Smooth muscle cell (in vitro differentiated cells): ENCODE measurements at regions not wholly inside any gene's neighbourhood (a gene's known extent, or its start where the extent isn't known, plus 50 kb on each side); places are given as distances from the start of the nearest gene placed in this dataset.

Experiments used
- DNase-seq: peaks from one replicate; lab custom pipeline; 2025; ENCODE audit not compliant: unreplicated experiment; lab: John Stamatoyannopoulos, UW
- H2AFZ ChIP-seq: fragments of 200-600 bp; sonication (generic); 2 replicates; pipeline ENCODE4 v1.6.0; 2016; ENCODE audit warnings: antibody characterized with exemption, low read depth, mild to moderate bottlenecking
- H3F3A ChIP-seq: fragments of 200-600 bp; sonication (generic); 2 replicates; pipeline ENCODE4 v1.6.0; 2017; ENCODE audit warnings: antibody characterized with exemption, low read depth
- H3K27ac ChIP-seq: fragments of 200-600 bp; sonication (generic); 2 replicates; pipeline ENCODE4 v1.5.1; 2016; ENCODE audit warnings: low read depth, mild to moderate bottlenecking
- H3K27me3 ChIP-seq: fragments of 200-600 bp; sonication (generic); 2 replicates; pipeline ENCODE4 v1.6.1; 2016; ENCODE audit warnings: low read depth, mild to moderate bottlenecking
- H3K36me3 ChIP-seq: fragments of 200-600 bp; sonication (generic); 2 replicates; pipeline ENCODE4 v1.5.1; 2016; ENCODE audit warnings: low read depth
- H3K4me1 ChIP-seq: fragments of 200-600 bp; sonication (generic); 2 replicates; pipeline ENCODE4 v1.5.1; 2016; ENCODE audit warnings: low read depth
- H3K4me2 ChIP-seq: fragments of 200-600 bp; sonication (generic); 2 replicates; pipeline ENCODE4 v1.6.0; 2016; ENCODE audit warnings: mild to moderate bottlenecking
- H3K4me3 ChIP-seq: fragments of 200-600 bp; sonication (generic); 2 replicates; pipeline ENCODE4 v1.5.1; 2016; ENCODE audit warnings: mild to moderate bottlenecking
- H3K79me2 ChIP-seq: fragments of 200-600 bp; sonication (generic); 2 replicates; pipeline ENCODE4 v1.6.0; 2016; ENCODE audit warnings: low read depth, mild to moderate bottlenecking
- H3K9ac ChIP-seq: fragments of 200-600 bp; sonication (generic); 2 replicates; pipeline ENCODE4 v1.6.0; 2016; ENCODE audit warnings: low read depth
- H3K9me3 ChIP-seq: fragments of 200-600 bp; sonication (generic); replicated peaks from 2 replicates; pipeline ENCODE4 v1.5.1; 2016; ENCODE audit warnings: low read depth
- H4K20me1 ChIP-seq: fragments of 200-600 bp; sonication (generic); 2 replicates; pipeline ENCODE4 v1.6.0; 2016; ENCODE audit warnings: low read depth
- WGBS: methylation state at CpG from one replicate; pipeline ENCODE4 v1.1.7; 2016; ENCODE audit warnings: low lambda C conversion rate; 5-methylcytosine and 5-hydroxymethylcytosine counted together
- TF ChIP-seq, protein P1 (sequence below): fragments of 200-600 bp; sonication (generic); IDR thresholded peaks from 2 replicates; pipeline ENCODE4 v1.5.1; 2017; ENCODE audit warnings: borderline replicate concordance, mild to moderate bottlenecking, antibody characterized with exemption; ENCODE audit not compliant: insufficient read depth, poor library complexity, severe bottlenecking

DNA sequence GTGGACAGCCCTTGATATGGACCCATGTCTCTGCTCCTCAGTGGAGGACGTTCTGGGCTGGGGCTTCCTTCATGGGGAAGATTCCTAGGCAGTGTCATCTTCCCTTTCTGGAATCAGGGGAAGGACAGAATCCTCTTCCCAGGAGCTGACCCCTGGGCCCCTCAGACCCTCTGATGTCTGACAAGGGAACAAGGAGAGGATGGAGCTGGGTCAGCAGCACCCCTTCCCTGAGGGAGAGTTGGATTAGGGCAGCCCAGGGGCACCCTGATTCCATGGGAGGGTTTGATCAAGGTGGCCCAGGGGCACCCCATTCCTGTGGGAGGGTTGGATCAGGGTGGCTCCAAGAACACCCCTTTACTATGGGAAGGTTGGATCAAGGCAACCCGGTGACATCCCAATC, 86.5 kb downstream of the ACKR3 start:
- DNase-seq, result no peak

DNA sequence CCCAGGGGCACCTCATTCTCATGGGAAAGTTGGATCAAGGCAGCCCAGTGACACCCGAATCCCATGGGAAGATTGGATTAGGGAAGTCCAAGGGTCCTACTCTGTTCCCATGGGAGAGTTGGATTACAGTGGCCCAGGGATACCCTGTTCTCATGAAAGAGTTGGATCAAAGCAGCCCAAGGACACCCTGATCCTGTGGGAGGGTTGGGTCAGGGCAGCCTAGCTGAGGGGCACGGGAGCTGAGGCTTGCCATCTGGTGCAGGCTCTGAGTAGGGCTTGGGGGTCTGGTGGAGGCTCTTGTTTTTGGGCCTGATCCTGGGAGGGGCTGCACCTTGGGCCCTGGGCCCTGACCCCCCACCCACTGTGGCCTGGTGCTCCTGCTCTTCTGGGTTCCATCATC, 87.1 kb downstream of the ACKR3 start:
- TF ChIP-seq, protein P1, sequence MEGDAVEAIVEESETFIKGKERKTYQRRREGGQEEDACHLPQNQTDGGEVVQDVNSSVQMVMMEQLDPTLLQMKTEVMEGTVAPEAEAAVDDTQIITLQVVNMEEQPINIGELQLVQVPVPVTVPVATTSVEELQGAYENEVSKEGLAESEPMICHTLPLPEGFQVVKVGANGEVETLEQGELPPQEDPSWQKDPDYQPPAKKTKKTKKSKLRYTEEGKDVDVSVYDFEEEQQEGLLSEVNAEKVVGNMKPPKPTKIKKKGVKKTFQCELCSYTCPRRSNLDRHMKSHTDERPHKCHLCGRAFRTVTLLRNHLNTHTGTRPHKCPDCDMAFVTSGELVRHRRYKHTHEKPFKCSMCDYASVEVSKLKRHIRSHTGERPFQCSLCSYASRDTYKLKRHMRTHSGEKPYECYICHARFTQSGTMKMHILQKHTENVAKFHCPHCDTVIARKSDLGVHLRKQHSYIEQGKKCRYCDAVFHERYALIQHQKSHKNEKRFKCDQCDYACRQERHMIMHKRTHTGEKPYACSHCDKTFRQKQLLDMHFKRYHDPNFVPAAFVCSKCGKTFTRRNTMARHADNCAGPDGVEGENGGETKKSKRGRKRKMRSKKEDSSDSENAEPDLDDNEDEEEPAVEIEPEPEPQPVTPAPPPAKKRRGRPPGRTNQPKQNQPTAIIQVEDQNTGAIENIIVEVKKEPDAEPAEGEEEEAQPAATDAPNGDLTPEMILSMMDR, result no peak
- no peak overlapping the region for H3K4me2 ChIP-seq
- no peak for DNase-seq
- no peak overlapping the region for H2AFZ ChIP-seq
- H3K9ac ChIP-seq, result no peak overlapping the region
- no peaks in the 10 kb centered on the region for H3K27me3 ChIP-seq
- no peak overlapping the region for H3K27ac ChIP-seq
- WGBS, result 98% methylated on average over 2 of the region's 2 CpGs
- peaks cover 20% of the 10 kb centered on the region for H3K4me1 ChIP-seq
- no peaks in the 10 kb centered on the region for H3K9me3 ChIP-seq
- no peaks in the 10 kb centered on the region for H3K36me3 ChIP-seq
- peaks cover 8% of the 10 kb centered on the region for H3F3A ChIP-seq
- H3K79me2 ChIP-seq, result no peaks in the 10 kb centered on the region
- no peak overlapping the region for H3K4me3 ChIP-seq
- no peaks in the 10 kb centered on the region for H4K20me1 ChIP-seq

More for the DNA sequence above, 86.5 kb downstream of the ACKR3 start:
- WGBS, result 97% methylated on average over 2 of the region's 2 CpGs
- H2AFZ ChIP-seq, result no peak overlapping the region
- TF ChIP-seq, protein P1, result no peak
- H3K9ac ChIP-seq, result no peak overlapping the region
- H3K4me1 ChIP-seq, result peaks cover 15% of the 10 kb centered on the region
- no peaks in the 10 kb centered on the region for H3K9me3 ChIP-seq
- H3F3A ChIP-seq, result peaks cover 8% of the 10 kb centered on the region
- H3K79me2 ChIP-seq, result no peaks in the 10 kb centered on the region
- H3K36me3 ChIP-seq, result no peaks in the 10 kb centered on the region
- no peak overlapping the region for H3K4me3 ChIP-seq
- no peaks in the 10 kb centered on the region for H3K27me3 ChIP-seq
- no peak overlapping the region for H3K4me2 ChIP-seq
- H4K20me1 ChIP-seq, result no peaks in the 10 kb centered on the region
- H3K27ac ChIP-seq, result no peak overlapping the region

DNA sequence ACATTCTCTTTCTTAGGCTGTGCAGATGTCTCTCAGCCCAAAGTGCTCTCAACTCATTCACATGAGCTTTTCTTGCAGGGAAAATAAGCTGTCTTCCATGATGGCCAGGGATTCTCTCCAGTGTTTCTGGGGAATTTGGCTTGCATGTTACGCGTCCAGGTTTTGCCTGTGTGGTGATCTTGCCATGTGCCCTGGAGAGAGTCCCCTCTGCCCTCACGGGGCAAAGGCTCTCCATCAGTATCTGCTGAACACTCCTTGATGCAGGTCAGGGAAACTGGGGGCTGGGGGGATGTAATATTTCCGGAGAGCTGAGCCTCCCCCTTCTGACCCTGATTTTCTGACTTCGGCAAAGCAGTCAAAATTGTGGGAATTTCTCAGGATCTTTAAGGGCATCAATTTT, 87.6 kb downstream of the ACKR3 start:
- no peaks in the 10 kb centered on the region for H3K27me3 ChIP-seq
- no peak overlapping the region for H3K4me3 ChIP-seq
- H3K36me3 ChIP-seq, result no peaks in the 10 kb centered on the region
- DNase-seq, result no peak
- no peak overlapping the region for H3K27ac ChIP-seq
- no peak overlapping the region for H2AFZ ChIP-seq
- no peaks in the 10 kb centered on the region for H3K9me3 ChIP-seq
- H3F3A ChIP-seq, result peaks cover 9% of the 10 kb centered on the region
- no peaks in the 10 kb centered on the region for H4K20me1 ChIP-seq
- H3K4me2 ChIP-seq, result no peak overlapping the region
- H3K4me1 ChIP-seq, result peaks cover 25% of the 10 kb centered on the region
- H3K9ac ChIP-seq, result no peak overlapping the region
- TF ChIP-seq, protein P1, result no peak
- 94% methylated on average over 5 of the region's 5 CpGs for WGBS
- H3K79me2 ChIP-seq, result no peaks in the 10 kb centered on the region

DNA sequence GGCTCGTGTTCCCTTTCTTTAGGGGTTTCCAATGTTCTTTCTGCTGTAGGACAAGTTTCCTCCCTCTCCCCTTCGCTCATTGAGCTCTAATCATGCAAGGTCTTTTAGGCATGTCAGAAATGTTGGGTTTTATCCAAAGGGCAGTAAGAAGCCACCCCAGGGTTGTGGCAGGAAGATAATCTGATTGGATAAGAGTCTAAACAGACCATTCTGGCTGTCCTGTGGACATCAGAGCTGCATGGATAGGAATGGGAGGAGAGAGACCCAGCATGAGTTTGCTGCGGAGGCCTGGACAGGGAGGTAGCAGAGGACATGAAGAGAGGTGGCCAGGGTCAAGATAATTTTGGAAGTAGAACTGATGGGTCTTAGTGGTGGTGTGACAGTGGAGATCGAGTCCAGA, 88.2 kb downstream of the ACKR3 start:
- Histone ChIP-seq H3K36me3 (no peaks in the 10 kb centered on the region), H3K9ac (no peak overlapping the region), H3F3A (peaks cover 14% of the 10 kb centered on the region), H3K27me3 (no peaks in the 10 kb centered on the region), H3K4me2 (no peak overlapping the region), H3K4me1 (peaks cover 31% of the 10 kb centered on the region), H2AFZ (no peak overlapping the region), H3K4me3 (no peak overlapping the region), H3K27ac (no peak overlapping the region), H3K79me2 (no peaks in the 10 kb centered on the region), H4K20me1 (no peaks in the 10 kb centered on the region), H3K9me3 (no peaks in the 10 kb centered on the region)
- TF ChIP-seq, protein P1, result no peak
- 93% methylated on average over 4 of the region's 4 CpGs for WGBS
- no peak for DNase-seq
